C4-2B (cell line): ENCODE measurements at regions not wholly inside any gene's neighbourhood (a gene's known extent, or its start where the extent isn't known, plus 50 kb on each side); places are given as distances from the start of the nearest gene placed in this dataset.

Experiments
- ZFX ChIP-seq: fragments of 450-650 bp; IDR thresholded peaks from 2 replicates; pipeline ENCODE4 v1.6.1; 2017
- TF ChIP-seq, protein P1 (sequence below): fragments of 450-650 bp; conservative IDR thresholded peaks from 2 replicates; pipeline ENCODE4 v1.5.1; 2017; ENCODE audit warnings: mild to moderate bottlenecking

DNA sequence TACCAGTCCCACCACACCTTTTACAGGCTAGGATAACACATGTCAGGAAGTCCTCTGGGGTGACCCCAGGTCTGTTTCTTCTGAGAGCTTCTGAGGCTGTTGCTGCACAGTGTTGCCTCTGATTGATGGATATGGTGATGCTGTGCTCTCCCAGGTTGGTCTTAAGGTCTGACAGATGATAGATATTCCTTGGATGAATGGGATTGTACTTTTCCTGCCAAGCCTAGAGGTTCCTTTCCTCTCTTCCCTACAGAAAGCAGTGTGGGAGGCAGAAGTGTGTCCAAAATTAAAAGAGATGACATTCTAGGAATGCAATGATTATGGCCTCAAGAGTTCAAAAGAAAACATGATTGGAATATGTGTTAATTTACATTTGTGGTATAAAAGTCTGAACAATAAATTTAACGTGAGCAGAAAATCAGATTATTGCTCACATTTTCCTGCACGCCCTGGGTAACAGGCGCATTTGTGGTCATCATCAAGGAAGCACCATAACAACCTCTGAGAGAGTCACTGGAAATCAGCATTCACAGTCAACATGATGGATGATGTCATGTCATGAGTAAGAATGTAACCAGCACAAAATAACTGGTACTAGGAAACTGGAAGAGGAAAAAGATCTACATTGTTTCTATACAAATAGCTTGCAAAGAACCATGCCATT lies 73.7 kb downstream of the BBS10 start:
- TF ChIP-seq, protein P1, sequence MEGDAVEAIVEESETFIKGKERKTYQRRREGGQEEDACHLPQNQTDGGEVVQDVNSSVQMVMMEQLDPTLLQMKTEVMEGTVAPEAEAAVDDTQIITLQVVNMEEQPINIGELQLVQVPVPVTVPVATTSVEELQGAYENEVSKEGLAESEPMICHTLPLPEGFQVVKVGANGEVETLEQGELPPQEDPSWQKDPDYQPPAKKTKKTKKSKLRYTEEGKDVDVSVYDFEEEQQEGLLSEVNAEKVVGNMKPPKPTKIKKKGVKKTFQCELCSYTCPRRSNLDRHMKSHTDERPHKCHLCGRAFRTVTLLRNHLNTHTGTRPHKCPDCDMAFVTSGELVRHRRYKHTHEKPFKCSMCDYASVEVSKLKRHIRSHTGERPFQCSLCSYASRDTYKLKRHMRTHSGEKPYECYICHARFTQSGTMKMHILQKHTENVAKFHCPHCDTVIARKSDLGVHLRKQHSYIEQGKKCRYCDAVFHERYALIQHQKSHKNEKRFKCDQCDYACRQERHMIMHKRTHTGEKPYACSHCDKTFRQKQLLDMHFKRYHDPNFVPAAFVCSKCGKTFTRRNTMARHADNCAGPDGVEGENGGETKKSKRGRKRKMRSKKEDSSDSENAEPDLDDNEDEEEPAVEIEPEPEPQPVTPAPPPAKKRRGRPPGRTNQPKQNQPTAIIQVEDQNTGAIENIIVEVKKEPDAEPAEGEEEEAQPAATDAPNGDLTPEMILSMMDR: no peak
- no peak for TF ChIP-seq ZFX
